Panc1 (cell line): ENCODE measurements at regions not wholly inside any gene's neighbourhood (a gene's known extent, or its start where the extent isn't known, plus 50 kb on each side); places are given as distances from the start of the nearest gene placed in this dataset.

Experiments used
- POLR2AphosphoS5 ChIP-seq: IDR thresholded peaks from 2 replicates; pipeline ENCODE4 v1.6.1; 2012; ENCODE audit warnings: mild to moderate bottlenecking, low read depth, low read length, moderate library complexity
- SIN3A ChIP-seq: IDR thresholded peaks from 2 replicates; pipeline ENCODE4 v1.6.1; 2012; ENCODE audit warnings: low read depth, mild to moderate bottlenecking, low read length, moderate library complexity, borderline replicate concordance; ENCODE audit not compliant: insufficient read depth
- TF ChIP-seq, protein P1 (sequence below), 2 experiments: IDR thresholded peaks; 2 replicates each; pipeline ENCODE4 v1.6.1; 2011 to 2012; ENCODE audit warnings: low read depth in 2 of 2, control low read depth in 1 of 2, low read length in 1 of 2, mild to moderate bottlenecking in 1 of 2, moderate library complexity in 1 of 2; ENCODE audit not compliant: insufficient read depth in 1 of 2
- TF ChIP-seq, protein P2 (sequence below): fragments of 450-650 bp; IDR thresholded peaks from 2 replicates; pipeline ENCODE4 v1.5.1; 2017; ENCODE audit warnings: mild to moderate bottlenecking

DNA sequence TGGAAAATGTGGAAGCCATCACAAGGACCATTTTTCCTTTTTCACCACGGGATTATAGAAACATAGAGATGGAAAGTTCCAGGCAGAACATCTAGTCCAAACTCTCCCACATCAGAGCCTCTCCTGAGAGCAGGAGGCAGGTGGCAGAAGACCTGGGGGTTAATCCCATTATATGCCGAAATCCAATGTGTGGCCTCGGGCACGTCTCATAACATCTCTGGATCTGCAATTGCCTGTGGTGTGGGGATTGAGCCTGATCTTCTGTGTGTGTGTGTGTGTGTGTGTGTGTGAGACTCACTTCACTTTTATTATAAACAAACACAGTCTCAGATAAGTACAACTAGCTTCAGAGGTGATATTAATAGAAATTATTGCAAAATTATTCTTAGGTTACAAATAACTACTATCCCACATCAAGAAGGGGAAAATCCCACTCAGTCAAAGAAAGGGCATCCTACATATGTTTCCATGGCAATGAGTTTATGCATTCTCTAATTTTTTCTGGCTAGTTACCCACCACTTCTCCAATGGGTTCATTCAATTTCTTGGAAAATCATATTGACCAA, 199.1 kb downstream of the FOXL1 start:
- TF ChIP-seq, protein P1, sequence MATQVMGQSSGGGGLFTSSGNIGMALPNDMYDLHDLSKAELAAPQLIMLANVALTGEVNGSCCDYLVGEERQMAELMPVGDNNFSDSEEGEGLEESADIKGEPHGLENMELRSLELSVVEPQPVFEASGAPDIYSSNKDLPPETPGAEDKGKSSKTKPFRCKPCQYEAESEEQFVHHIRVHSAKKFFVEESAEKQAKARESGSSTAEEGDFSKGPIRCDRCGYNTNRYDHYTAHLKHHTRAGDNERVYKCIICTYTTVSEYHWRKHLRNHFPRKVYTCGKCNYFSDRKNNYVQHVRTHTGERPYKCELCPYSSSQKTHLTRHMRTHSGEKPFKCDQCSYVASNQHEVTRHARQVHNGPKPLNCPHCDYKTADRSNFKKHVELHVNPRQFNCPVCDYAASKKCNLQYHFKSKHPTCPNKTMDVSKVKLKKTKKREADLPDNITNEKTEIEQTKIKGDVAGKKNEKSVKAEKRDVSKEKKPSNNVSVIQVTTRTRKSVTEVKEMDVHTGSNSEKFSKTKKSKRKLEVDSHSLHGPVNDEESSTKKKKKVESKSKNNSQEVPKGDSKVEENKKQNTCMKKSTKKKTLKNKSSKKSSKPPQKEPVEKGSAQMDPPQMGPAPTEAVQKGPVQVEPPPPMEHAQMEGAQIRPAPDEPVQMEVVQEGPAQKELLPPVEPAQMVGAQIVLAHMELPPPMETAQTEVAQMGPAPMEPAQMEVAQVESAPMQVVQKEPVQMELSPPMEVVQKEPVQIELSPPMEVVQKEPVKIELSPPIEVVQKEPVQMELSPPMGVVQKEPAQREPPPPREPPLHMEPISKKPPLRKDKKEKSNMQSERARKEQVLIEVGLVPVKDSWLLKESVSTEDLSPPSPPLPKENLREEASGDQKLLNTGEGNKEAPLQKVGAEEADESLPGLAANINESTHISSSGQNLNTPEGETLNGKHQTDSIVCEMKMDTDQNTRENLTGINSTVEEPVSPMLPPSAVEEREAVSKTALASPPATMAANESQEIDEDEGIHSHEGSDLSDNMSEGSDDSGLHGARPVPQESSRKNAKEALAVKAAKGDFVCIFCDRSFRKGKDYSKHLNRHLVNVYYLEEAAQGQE (IDR thresholded peaks at IDR 0.05; ENCODE audit: insufficient read depth in 1 of 2, low read depth in 2 of 2, low read length in 1 of 2) = no peak
- TF ChIP-seq SIN3A = no peak
- TF ChIP-seq POLR2AphosphoS5 = no peak
- TF ChIP-seq, protein P2, sequence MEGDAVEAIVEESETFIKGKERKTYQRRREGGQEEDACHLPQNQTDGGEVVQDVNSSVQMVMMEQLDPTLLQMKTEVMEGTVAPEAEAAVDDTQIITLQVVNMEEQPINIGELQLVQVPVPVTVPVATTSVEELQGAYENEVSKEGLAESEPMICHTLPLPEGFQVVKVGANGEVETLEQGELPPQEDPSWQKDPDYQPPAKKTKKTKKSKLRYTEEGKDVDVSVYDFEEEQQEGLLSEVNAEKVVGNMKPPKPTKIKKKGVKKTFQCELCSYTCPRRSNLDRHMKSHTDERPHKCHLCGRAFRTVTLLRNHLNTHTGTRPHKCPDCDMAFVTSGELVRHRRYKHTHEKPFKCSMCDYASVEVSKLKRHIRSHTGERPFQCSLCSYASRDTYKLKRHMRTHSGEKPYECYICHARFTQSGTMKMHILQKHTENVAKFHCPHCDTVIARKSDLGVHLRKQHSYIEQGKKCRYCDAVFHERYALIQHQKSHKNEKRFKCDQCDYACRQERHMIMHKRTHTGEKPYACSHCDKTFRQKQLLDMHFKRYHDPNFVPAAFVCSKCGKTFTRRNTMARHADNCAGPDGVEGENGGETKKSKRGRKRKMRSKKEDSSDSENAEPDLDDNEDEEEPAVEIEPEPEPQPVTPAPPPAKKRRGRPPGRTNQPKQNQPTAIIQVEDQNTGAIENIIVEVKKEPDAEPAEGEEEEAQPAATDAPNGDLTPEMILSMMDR = no peak
